DMS153 treated with DMSO at 0.1 percent for 48 hours (cell line): ENCODE measurements at regions not wholly inside any gene's neighbourhood (a gene's known extent, or its start where the extent isn't known, plus 50 kb on each side); places are given as distances from the start of the nearest gene placed in this dataset.
"Not testable (repeated sequence)": the region's sequence is repeated elsewhere in the genome, so short reads cannot be mapped to it uniquely, and the experiment has no call there.

Source experiments
- DNase-seq: peaks from one replicate; lab custom pipeline; 2025; ENCODE audit not compliant: unreplicated experiment; lab: John Stamatoyannopoulos, UW

DNA sequence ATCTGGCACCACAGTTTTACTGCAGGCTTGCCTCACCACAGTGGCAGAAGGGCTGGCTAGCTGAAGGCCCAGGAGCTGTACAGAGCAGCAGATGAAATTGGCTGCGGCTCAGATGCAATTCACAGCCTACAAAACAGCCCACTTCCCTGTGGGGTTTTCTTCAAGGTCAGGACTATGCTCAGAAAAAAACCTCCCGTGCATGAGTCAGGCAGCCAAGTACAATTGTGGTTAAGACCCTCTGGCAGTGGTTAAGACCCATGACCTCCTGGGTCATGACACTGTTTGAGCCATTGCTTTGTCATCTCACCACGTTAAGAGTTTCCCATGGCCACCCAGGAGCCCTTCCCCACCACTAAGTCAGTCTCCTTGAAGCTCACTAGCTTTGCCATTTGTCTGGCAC, 276.3 kb downstream of the HNRNPD start:
- no peak for DNase-seq

DNA sequence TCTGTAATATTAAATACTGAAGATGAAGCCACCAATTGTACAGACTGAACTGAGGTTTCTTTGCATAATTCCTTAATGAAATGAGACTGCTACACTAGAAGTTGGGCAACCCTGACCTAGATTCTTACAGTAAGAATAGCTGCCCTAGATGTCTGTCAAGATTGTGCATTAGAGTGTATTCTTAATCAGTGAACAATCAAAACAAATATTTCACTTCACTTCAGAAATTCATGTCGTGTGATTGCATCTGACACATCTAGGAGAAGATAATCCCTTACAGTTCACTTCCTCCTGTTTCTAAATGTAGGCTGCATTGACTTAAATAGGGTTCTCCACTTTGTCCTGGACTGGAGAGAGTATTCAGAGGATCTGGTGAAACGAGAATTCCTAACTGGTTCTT, 283.1 kb downstream of the HNRNPD start:
- no peak for DNase-seq

- no peak for DNase-seq
These were observed 289.0 kb downstream of the HNRNPD start for GRCh38 chr4:82084747-82085146.

DNA sequence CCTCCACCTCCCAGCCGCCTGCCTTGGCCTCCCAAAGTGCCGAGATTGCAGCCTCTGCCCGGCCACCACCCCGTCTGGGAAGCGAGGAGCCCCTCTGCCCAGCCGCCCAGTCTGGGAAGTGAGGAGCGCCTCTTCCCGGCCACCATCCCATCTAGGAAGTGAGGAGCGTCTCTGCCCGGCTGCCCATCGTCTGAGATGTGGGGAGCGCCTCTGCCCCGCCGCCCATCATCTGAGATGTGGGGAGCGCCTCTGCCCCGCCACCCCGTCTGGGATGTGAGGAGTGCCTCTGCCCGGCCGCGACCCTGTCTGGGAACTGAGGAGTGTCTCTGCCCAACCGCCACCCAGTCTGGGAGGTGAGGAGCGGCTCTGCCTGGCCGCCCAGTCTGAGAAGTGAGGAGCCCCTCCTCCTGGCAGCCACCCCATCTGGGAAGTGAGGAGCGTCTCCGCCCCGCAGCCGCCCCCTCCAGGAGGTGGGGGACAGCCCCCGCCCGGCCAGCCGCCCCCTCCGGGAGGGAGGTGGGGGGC, 296.3 kb downstream of the HNRNPD start:
- not testable (repeated sequence) for DNase-seq

DNA sequence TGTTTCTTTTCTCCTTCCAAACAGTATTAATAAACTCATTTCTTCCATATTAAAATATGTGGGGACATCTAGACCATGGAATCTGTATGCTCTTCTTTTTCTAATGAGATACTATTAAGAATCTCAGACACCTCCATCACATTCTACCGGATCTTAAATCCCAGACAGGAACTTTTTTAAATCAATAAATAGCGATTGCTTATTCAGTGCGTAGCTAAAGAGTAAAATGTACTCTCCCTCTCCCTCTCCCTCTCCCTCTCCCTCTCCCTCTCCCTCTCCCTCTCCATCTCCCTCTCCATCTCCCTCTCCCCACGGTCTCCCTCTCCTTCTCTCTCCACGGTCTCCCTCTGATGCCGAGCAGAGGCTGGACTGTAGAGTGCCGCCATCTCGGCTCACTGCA, 297.0 kb downstream of the HNRNPD start:
- no peak for DNase-seq

DNA sequence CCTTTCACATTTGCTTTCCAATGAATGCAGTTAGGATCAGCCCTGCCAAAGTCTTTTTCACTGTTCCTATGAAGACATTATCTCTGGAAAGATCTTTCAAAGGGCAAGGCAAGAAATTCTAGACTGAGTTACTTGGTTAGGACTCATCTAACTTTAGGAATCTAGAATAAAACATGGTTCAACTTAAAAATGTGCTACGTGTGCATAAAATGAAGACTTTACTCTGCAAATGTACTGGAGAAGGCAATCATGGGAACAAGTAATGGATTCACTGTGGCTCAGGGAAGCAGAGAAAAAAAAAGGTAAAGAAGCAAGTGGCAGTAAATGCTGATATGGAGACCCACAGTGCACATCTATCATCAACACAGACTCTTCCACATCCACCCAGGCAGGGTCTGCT, 297.4 kb downstream of the HNRNPD start:
- no peak for DNase-seq

DNA sequence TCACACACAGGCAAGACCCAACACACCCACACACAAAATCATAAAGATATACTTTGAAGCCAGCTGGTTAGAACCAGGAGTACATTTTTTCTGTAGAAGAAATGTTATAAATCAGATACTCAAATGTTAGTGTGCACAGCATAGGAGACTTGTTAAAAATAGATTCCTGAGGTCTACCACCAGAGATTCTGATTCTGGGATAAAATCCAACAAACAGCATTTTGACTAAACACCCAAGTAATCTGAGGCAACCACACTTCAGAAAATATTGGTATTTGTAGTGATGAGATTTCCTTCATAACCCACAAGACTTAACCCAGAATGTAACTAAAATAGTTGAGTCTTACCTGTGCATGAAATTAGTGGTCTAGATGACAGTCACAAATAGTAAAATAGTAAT, 301.8 kb downstream of the HNRNPD start:
- no peak for DNase-seq

DNA sequence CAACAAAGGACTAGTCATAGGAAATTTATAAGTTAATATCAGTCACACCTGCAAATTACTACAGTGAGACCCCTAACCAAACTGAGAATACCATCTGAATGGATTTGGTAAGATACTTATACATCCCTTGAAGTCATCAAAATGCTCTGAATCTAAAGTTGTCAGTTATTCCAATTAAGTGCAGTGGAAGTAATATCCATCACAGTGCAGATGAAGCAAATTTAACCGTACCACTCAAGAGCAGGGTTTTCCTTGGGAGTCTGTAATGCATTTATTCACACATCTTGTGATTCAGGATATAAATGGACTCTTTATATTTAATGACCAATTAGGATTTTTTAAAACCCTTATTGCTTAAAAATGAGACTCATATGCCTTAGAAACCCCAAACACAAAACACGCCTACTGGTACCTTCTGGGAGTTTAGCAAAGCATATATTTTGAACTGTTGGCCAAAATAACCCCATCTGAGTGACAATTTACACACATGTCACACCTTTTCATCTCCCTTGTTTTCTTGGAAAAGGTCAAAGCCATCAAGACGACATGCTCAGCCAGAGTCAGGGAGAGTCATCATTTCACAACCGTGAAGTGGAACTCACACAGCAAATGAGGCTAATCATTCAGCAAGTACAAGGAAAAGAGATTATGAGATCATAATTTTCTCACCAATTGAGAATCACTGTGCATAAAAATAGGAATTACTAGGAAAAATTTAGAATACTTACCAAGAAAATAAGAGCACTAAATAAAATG, 303.7 kb downstream of the HNRNPD start:
- DNase-seq, result no peak

GRCh38 chr4:82063017-82063416, 310.8 kb downstream of the HNRNPD start:
- DNase-seq, result no peak

DNA sequence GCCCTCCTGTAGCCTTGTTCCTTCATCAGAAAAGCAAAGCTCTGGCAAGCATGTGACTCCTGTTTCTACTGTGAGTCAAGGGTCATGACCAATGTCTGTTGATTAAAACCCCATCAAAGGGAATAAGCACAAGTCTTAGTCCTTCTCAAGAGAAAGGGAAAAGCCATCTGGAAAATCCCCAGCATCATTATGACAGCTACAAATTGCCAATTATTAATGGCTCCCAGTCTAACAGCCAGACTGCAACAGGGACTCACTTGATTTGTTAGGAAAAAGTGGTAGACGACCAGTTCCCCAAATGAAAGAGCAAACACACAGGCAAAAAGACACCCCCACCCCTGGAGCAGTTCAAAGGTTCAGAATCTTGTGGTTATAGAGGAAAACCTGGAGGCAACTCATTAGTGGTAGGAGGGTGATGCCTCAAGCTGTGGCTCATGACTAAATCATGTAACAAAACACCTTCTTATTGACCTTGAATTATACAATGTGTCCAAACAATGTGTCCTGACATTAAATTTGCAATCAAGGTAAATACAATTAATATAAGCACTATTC, 315.7 kb downstream of the HNRNPD start:
- no peak for DNase-seq

- no peak for DNase-seq
These were observed 318.6 kb downstream of the HNRNPD start for GRCh38 chr4:82055156-82055555.

GRCh38 chr4:82053396-82053795, 320.4 kb downstream of the HNRNPD start:
- DNase-seq, result no peak

- DNase-seq, result no peak
These were observed 323.0 kb downstream of the HNRNPD start for GRCh38 chr4:82050796-82051195.

DNA sequence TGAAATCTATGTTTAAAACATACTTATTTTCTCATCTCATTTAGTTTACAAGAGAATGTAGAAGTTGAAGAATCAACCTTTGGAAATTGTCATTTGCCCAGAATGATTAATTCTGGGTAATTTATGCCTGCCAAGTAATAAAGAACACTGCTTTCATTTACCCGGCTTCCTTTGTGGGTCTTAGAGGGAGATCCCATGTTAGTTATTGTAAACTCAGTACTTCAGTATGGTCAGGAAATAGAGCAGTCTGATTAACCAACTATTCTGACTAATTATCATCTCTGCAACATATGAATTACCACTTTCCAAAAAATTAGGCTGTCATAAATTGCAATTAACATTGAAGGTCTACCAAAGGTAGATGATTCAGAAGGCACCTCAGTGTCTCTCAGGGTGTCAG, 324.5 kb downstream of the HNRNPD start:
- no peak for DNase-seq

GRCh38 chr4:82047731-82048130, 326.1 kb downstream of the HNRNPD start:
- no peak for DNase-seq

GRCh38 chr4:82046796-82047195, 327.0 kb downstream of the HNRNPD start:
- DNase-seq, result no peak

DNA sequence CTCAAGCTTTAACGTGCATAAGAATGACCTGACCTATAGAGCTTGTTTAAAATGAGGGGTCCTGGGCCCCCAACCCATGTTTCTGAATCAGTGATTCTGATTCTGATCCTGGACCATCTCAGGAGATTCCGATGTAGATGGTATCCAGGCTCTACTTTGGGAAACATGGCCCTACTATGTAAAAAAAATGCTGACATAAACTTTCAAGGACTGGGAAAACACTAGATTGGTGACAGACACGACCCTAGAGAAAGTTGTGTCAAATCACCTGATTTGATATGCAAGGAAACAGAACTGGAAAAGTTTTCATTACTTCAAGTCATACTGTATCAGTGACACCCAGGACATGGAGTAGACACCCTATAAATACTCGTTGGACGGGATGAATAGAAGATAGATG, 328.5 kb downstream of the HNRNPD start:
- DNase-seq, result no peak

GRCh38 chr4:82044141-82044993, 329.4 kb downstream of the HNRNPD start:
- DNase-seq, result peak; percentile 57

GRCh38 chr4:82043809-82044137, 330.0 kb downstream of the HNRNPD start:
- no peak for DNase-seq

DNA sequence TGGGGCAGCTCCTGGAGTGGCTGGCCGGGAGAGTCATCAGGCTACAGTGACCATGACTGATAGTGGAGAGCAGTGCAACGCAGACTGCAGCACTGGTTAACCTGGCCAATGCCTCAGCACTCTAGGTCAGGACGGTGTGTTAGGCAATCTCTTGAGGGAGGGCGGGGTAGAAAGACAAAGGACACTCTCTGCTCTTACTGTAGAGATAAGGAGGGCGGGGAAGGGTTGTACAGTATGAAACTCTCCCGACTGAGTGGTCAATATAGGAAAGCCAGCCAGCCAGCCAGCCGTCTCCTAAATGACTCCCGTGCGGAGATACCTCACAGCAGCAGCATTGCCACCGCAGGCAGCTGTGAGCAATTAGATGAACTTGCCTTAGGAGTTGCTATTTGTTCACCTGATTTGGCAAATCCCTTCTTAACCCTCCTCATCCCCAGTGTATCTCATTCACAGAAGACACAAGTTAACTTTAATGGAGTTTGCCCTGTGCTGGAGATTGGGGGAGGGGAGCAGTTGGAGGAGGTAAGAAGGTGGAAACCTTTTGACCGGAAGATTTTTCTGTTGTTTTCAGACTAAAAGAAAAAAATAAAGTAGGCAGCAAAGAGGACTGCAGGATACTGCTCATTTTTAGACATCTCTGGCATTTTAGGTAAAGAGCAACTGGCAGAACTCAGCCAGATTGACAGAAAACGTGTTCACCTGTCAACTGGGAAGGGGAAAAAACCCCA, 330.5 kb downstream of the HNRNPD start:
- no peak for DNase-seq

DNA sequence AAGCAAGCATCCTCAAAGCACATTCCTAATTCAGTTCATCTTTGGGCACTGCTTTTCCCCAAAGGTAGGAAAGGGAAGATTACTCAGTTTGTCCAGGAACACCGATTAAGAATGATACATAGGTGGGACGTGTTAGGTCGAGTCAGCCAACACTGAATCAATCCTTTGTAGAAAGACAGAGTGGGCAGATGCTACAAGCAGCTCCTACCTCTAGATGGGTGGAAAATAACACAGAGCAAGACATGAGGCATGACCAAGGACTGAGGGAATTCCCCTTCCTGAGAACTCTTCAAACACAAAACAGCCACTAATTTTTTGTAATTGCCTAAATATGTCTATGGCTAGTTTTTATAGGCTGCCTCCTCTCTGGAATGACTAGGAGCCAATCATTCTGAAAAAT, 331.7 kb downstream of the HNRNPD start:
- DNase-seq, result no peak
